IMR-90 (cell line): ENCODE measurements at regions not wholly inside any gene's neighbourhood (a gene's known extent, or its start where the extent isn't known, plus 50 kb on each side); places are given as distances from the start of the nearest gene placed in this dataset.

Experiments used
- ATAC-seq: fragments of 200-7000 bp; cut with Tn5 transposase; 2 replicates; pipeline ENCODE4 v1.9.1; 2020; ENCODE audit warnings: low read depth, mild to moderate bottlenecking, moderate library complexity
- BruUV-seq: library from RNA; stranded (reverse); fragments of 400-500 nt; replicated peaks from 2 replicates; lab custom pipeline; 2021; lab: Mats Ljungman, UMichigan
- CTCF ChIA-PET: fragments of 300-600 bp; formaldehyde crosslinking; extraction: SDS; loops from one replicate; lab custom pipeline; 2021; ENCODE audit warnings: antibody characterized with exemption; lab: Yijun Ruan, JAX
- POLR2A ChIA-PET: fragments of 300-600 bp; sonication (Branson Sonifier 250); formaldehyde crosslinking; loops from one replicate; lab custom pipeline; 2022; ENCODE audit warnings: antibody characterized with exemption; ENCODE audit not compliant: unreplicated experiment; lab: Charles Lee
- DNase-seq: peaks from one replicate; pipeline ENCODE4 v3.0.0; 2013
- H2AFZ ChIP-seq: replicated peaks from 2 replicates; pipeline ENCODE3; 2013; ENCODE audit warnings: low read length, mild to moderate bottlenecking; ENCODE audit not compliant: poor library complexity
- H2AK5ac ChIP-seq: 2 replicates; pipeline ENCODE4 v1.6.1; 2013; ENCODE audit warnings: low read depth, low read length, inconsistent platforms
- H2AK9ac ChIP-seq: replicated peaks from 2 replicates; pipeline ENCODE3; 2013; ENCODE audit warnings: mild to moderate bottlenecking, low read depth, low read length, moderate library complexity; ENCODE audit not compliant: poor library complexity
- H2BK120ac ChIP-seq: 2 replicates; pipeline ENCODE4 v1.6.1; 2013; ENCODE audit warnings: low read depth, low read length, inconsistent platforms
- H2BK15ac ChIP-seq: 3 replicates; pipeline ENCODE4 v1.6.1; 2013; ENCODE audit warnings: low read depth, low read length, inconsistent platforms
- H2BK20ac ChIP-seq: 2 replicates; pipeline ENCODE4 v1.6.1; 2013; ENCODE audit warnings: low read depth, mild to moderate bottlenecking, inconsistent platforms, low read length, moderate library complexity
- H2BK5ac ChIP-seq: 2 replicates; pipeline ENCODE4 v1.6.1; 2013; ENCODE audit warnings: mild to moderate bottlenecking, low read depth, low read length, inconsistent platforms; ENCODE audit not compliant: poor library complexity, severe bottlenecking
- H3K14ac ChIP-seq: replicated peaks from 2 replicates; pipeline ENCODE4 v1.6.1; 2013; ENCODE audit warnings: low read depth, low read length, inconsistent platforms
- H3K18ac ChIP-seq: 2 replicates; pipeline ENCODE4 v1.6.1; 2013; ENCODE audit warnings: low read depth, low read length, control low read depth
- H3K23ac ChIP-seq: 2 replicates; pipeline ENCODE4 v1.6.1; 2013; ENCODE audit warnings: low read depth, low read length, inconsistent platforms
- H3K27ac ChIP-seq: 2 replicates; pipeline ENCODE4 v1.5.1; 2013; ENCODE audit warnings: mild to moderate bottlenecking, control low read depth, low read length; ENCODE audit not compliant: insufficient read depth
- H3K27me3 ChIP-seq: 2 replicates; pipeline ENCODE4 v1.6.1; 2013; ENCODE audit warnings: low read length; ENCODE audit not compliant: control insufficient read depth, insufficient read depth
- H3K36me3 ChIP-seq: 2 replicates; pipeline ENCODE4 v1.6.1; 2013; ENCODE audit warnings: low read length, mixed read lengths; ENCODE audit not compliant: control insufficient read depth, insufficient read depth
- H3K4ac ChIP-seq: 2 replicates; pipeline ENCODE4 v1.6.1; 2013; ENCODE audit warnings: low read depth, low read length, inconsistent platforms
- H3K4me1 ChIP-seq: 2 replicates; pipeline ENCODE4 v1.6.1; 2013; ENCODE audit warnings: low read length, mixed read lengths; ENCODE audit not compliant: control insufficient read depth, insufficient read depth
- H3K4me2 ChIP-seq: 2 replicates; pipeline ENCODE4 v1.6.1; 2013; ENCODE audit warnings: low read depth, mild to moderate bottlenecking, control low read depth, low read length, moderate library complexity
- H3K4me3 ChIP-seq: 2 replicates; pipeline ENCODE4 v1.5.1; 2013; ENCODE audit warnings: low read depth, mild to moderate bottlenecking, control low read depth, low read length, moderate library complexity; ENCODE audit not compliant: insufficient read depth
- H3K56ac ChIP-seq: 2 replicates; pipeline ENCODE4 v1.6.1; 2013; ENCODE audit warnings: low read length, inconsistent platforms; ENCODE audit not compliant: insufficient read depth; ENCODE audit errors: extremely low read depth
- H3K79me1 ChIP-seq, 2 experiments: 2 replicates each; pipeline ENCODE4 v1.6.1; 2013; ENCODE audit warnings: low read length in 2 of 2, inconsistent platforms in 1 of 2, low read depth in 1 of 2
- H3K9ac ChIP-seq: 2 replicates; pipeline ENCODE4 v1.6.1; 2013; ENCODE audit warnings: low read depth, low read length, control low read depth
- H3K9me1 ChIP-seq: 2 replicates; pipeline ENCODE4 v1.6.1; 2013; ENCODE audit warnings: low read length, inconsistent platforms; ENCODE audit not compliant: insufficient read depth
- H3K9me3 ChIP-seq: 2 replicates; pipeline ENCODE4 v1.6.1; 2013; ENCODE audit warnings: low read length; ENCODE audit not compliant: control insufficient read depth, insufficient read depth
- H4K20me1 ChIP-seq: 2 replicates; pipeline ENCODE4 v1.6.1; 2013; ENCODE audit warnings: low read length, inconsistent platforms; ENCODE audit not compliant: insufficient read depth
- H4K5ac ChIP-seq: 2 replicates; pipeline ENCODE4 v1.6.1; 2013; ENCODE audit warnings: mild to moderate bottlenecking, low read depth, low read length, control low read depth
- H4K8ac ChIP-seq, 2 experiments: 2 replicates each; pipeline ENCODE4 v1.6.1; 2013; ENCODE audit warnings: low read depth in 2 of 2, low read length in 2 of 2, control low read depth in 1 of 2, inconsistent platforms in 1 of 2
- H4K91ac ChIP-seq: 2 replicates; pipeline ENCODE4 v1.6.1; 2013; ENCODE audit warnings: low read depth, low read length, inconsistent platforms; ENCODE audit not compliant: insufficient read depth
- BHLHE40 ChIP-seq: fragments of 150-350 bp; IDR thresholded peaks from 2 replicates; pipeline ENCODE4 v1.6.1; 2016; ENCODE audit warnings: mild to moderate bottlenecking, low read depth, low read length
- CEBPB ChIP-seq: IDR thresholded peaks from 2 replicates; pipeline ENCODE4 v1.6.1; 2012; ENCODE audit warnings: low read depth, low read length, improper control_type of control experiment
- CHD1 ChIP-seq: IDR thresholded peaks from 2 replicates; pipeline ENCODE4 v1.6.1; 2012; ENCODE audit warnings: low read depth, low read length, improper control_type of control experiment
- MAFK ChIP-seq: IDR thresholded peaks from 2 replicates; pipeline ENCODE4 v1.6.1; 2012; ENCODE audit warnings: low read depth, low read length, improper control_type of control experiment
- POLR2A ChIP-seq: IDR thresholded peaks from 2 replicates; pipeline ENCODE4 v1.6.1; 2012; ENCODE audit warnings: mild to moderate bottlenecking, low read depth, low read length
- RCOR1 ChIP-seq: IDR thresholded peaks from 2 replicates; pipeline ENCODE4 v1.6.1; 2012; ENCODE audit warnings: mild to moderate bottlenecking, low read length, improper control_type of control experiment; ENCODE audit not compliant: insufficient replicate concordance
- WGBS, 2 experiments: methylation state at CpG; one replicate each; pipeline versions ENCODE4 v1.1.5 to v1.1.7; 2013; ENCODE audit warnings: missing lambda C conversion rate in 2 of 2; ENCODE audit not compliant: insufficient read length in 1 of 2; ENCODE audit errors: extremely low coverage in 2 of 2; 5-methylcytosine and 5-hydroxymethylcytosine counted together
- dilution Hi-C: fragments of 300-500 bp; cut with HindIII; formaldehyde crosslinking; loops from one replicate; pipeline ENCODE4 v1.14.3; 2018; ENCODE audit warnings: low sequenced_read_pairs; ENCODE audit not compliant: unreplicated experiment
- in situ Hi-C: fragments of 300-500 bp; cut with MboI; formaldehyde crosslinking; loops from 3 replicates; pipeline ENCODE4 v1.14.3; 2019; ENCODE audit warnings: low sequenced_read_pairs, inconsistent platforms, mixed read lengths
- intact Hi-C: fragments of 100-400 bp; cut with micrococcal nuclease; formaldehyde crosslinking; loops from 2 replicates; pipeline ENCODE4 v1.10.0; 2022
- TF ChIP-seq, protein P1 (sequence below): fragments of 150-350 bp; IDR thresholded peaks from 2 replicates; pipeline ENCODE4 v1.6.1; 2017; ENCODE audit warnings: mild to moderate bottlenecking, antibody characterized with exemption, low read length, low read depth

DNA sequence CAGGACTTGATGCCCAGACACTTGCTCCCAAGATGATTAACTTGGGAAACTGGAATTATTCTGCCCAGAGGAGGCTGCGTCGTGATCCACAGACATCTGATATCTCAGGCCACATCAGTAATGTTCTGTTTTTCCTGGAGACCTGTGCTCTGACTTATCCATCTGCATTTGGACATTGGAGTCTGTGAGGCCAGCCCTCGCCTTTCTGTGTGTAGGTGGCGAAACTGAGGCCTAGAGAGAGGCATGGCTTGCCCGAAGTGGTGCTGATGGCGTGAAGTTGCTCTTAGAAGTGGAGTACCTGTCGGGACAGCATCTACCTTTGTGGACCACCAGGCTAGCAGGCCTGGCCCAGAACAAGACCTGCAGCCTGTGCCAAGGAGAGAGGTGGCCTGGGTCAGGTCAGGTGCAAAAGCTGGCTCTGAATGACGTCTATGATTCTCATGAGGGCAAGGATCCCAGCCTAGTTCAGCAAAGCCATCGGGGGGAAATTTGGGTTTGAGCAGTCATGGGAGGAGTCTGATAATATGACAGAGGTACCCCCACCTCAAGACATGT is 186.8 kb upstream of the ZNF469 start:
- peaks cover 17% of the 10 kb centered on the region for H3K4me1 ChIP-seq
- H2AK5ac ChIP-seq: peak overlapping the region; percentile 84
- H3K4me3 ChIP-seq: no peak overlapping the region
- no peak overlapping the region for H3K14ac ChIP-seq
- dilution Hi-C loops: no loop called here
- H3K79me1 ChIP-seq: no peaks in the 10 kb centered on the region
- TF ChIP-seq POLR2A (no peak), BHLHE40 (no peak), CEBPB (no peak), RCOR1 (no peak), CHD1 (no peak), MAFK (no peak)
- TF ChIP-seq, protein P1, sequence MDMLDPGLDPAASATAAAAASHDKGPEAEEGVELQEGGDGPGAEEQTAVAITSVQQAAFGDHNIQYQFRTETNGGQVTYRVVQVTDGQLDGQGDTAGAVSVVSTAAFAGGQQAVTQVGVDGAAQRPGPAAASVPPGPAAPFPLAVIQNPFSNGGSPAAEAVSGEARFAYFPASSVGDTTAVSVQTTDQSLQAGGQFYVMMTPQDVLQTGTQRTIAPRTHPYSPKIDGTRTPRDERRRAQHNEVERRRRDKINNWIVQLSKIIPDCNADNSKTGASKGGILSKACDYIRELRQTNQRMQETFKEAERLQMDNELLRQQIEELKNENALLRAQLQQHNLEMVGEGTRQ: no peak
- WGBS, 2 experiments: 100% methylated on average over 5 of the region's 9 CpGs; no CpG with 5 or more reads in 1 of the 2 experiments
- H3K36me3 ChIP-seq: no peaks in the 10 kb centered on the region
- H3K27ac ChIP-seq: no peak overlapping the region
- H2BK5ac ChIP-seq: no peak overlapping the region
- H3K9me3 ChIP-seq: no peaks in the 10 kb centered on the region
- no peaks in the 10 kb centered on the region for H4K20me1 ChIP-seq
- no peaks in the 10 kb centered on the region for H3K27me3 ChIP-seq
- H4K5ac ChIP-seq: no peak overlapping the region; the same call in 1 of the 2 replicates
- 0 out of 2 replicates have a peak overlapping the region, but pooled peaks have one; percentile 0 for H3K18ac ChIP-seq
- intact Hi-C loops: loop anchor here (10.0 kb wide), 1 partner anchor 189 kb away; the partner anchor contains the start of gene ZNF469
- peak overlapping the region; percentile 65 for H4K91ac ChIP-seq
- ATAC-seq (no peak), DNase-seq (no peak)
- H3K4ac ChIP-seq: peak overlapping the region; percentile 5; the same call in 1 of the 2 replicates
- H4K8ac ChIP-seq: no peak overlapping the region; a peak in 1 of 4 replicates
- H2BK15ac ChIP-seq: peak overlapping the region; percentile 96; the same call in 2 of the 3 replicates
- H2AK9ac ChIP-seq: peak overlapping the region; percentile 69
- H2BK20ac ChIP-seq: peak overlapping the region; percentile 33
- no peak overlapping the region for H3K9ac ChIP-seq
- peak overlapping the region; percentile 15 for H2AFZ ChIP-seq
- no TSS peak for BruUV-seq
- CTCF ChIA-PET: no interaction called here
- in situ Hi-C loops: loop anchor here (5.0 kb wide), 1 partner anchor 186 kb away; the partner anchor contains the start of gene ZNF469
- H3K23ac ChIP-seq: no peak overlapping the region
- H3K56ac ChIP-seq: no peak overlapping the region
- H3K9me1 ChIP-seq: no peaks in the 10 kb centered on the region
- H2BK120ac ChIP-seq: peak overlapping the region; percentile 85; the same call in 1 of the 2 replicates
- POLR2A ChIA-PET: no interaction called here
- no peak overlapping the region for H3K4me2 ChIP-seq
